ENCODE measurements at regions not wholly inside any gene's neighbourhood (a gene's known extent, or its start where the extent isn't known, plus 50 kb on each side); places are given as distances from the start of the nearest gene placed in this dataset.

GRCh38 chr15:60215225-60215963 is 182.4 kb downstream of the ANXA2 start:
- no peak for DNase-seq

- no peak for DNase-seq
Observed at GRCh38 chr15:60217161-60217560, 180.6 kb downstream of the ANXA2 start.

- no peak for DNase-seq
Observed at GRCh38 chr15:60218256-60218655, 179.5 kb downstream of the ANXA2 start.

GRCh38 chr15:60219866-60220265 is 177.9 kb downstream of the ANXA2 start:
- no peak for DNase-seq

GRCh38 chr15:60221356-60221755 is 176.4 kb downstream of the ANXA2 start:
- no peak for DNase-seq

- DNase-seq: no peak
Observed at GRCh38 chr15:60222404-60222803, 175.4 kb downstream of the ANXA2 start.

- no peak for DNase-seq
Observed at GRCh38 chr15:60223176-60223575, 174.6 kb downstream of the ANXA2 start.

GRCh38 chr15:60226924-60227323 is 170.9 kb downstream of the ANXA2 start:
- DNase-seq: no peak

- DNase-seq: no peak
Observed at GRCh38 chr15:60228101-60228500, 169.7 kb downstream of the ANXA2 start.

GRCh38 chr15:60228619-60229018 is 169.2 kb downstream of the ANXA2 start:
- DNase-seq: no peak

- no peak for DNase-seq
Observed at GRCh38 chr15:60235951-60236710, 161.7 kb downstream of the ANXA2 start.

- DNase-seq: no peak
Observed at GRCh38 chr15:60237446-60237845, 160.3 kb downstream of the ANXA2 start.

GRCh38 chr15:60243769-60244168 is 154.0 kb downstream of the ANXA2 start:
- no peak for DNase-seq

GRCh38 chr15:60244813-60245212 is 153.0 kb downstream of the ANXA2 start:
- no peak for DNase-seq

GRCh38 chr15:60250316-60250715 is 147.5 kb downstream of the ANXA2 start:
- no peak for DNase-seq

GRCh38 chr15:60251300-60252070 is 146.3 kb downstream of the ANXA2 start:
- DNase-seq: no peak

GRCh38 chr15:60254416-60254815 is 143.4 kb downstream of the ANXA2 start:
- no peak for DNase-seq

GRCh38 chr15:60255390-60255789 is 142.4 kb downstream of the ANXA2 start:
- no peak for DNase-seq

- DNase-seq: no peak
Observed at GRCh38 chr15:60257591-60258159, 140.1 kb downstream of the ANXA2 start.

GRCh38 chr15:60259469-60259868 is 138.3 kb downstream of the ANXA2 start:
- no peak for DNase-seq

GRCh38 chr15:60264088-60264487 is 133.7 kb downstream of the ANXA2 start:
- DNase-seq: no peak

- no peak for DNase-seq
Observed at GRCh38 chr15:60264566-60264965, 133.2 kb downstream of the ANXA2 start.

- DNase-seq: no peak
Observed at GRCh38 chr15:60265057-60265456, 132.7 kb downstream of the ANXA2 start.
